SH-SY5Y (cell line): ENCODE measurements at regions not wholly inside any gene's neighbourhood (a gene's known extent, or its start where the extent isn't known, plus 50 kb on each side); places are given as distances from the start of the nearest gene placed in this dataset.
A peak's percentile ranks its signal among the peaks of the same experiment; 100 is the strongest.

ENCODE experiments used
- GATA2 ChIP-seq: IDR thresholded peaks from 2 replicates; pipeline ENCODE4 v1.6.1; 2011; ENCODE audit warnings: mild to moderate bottlenecking, low read depth, low read length
- GATA3 ChIP-seq: IDR thresholded peaks from 2 replicates; pipeline ENCODE4 v1.6.1; 2011; ENCODE audit warnings: low read depth, mild to moderate bottlenecking, low read length, moderate library complexity

GRCh38 chr3:101913168-101913567, 63.9 kb downstream of the NFKBIZ start:
- no peak for TF ChIP-seq GATA2
- TF ChIP-seq GATA3, result no peak

GRCh38 chr3:101925564-101925963, 76.2 kb downstream of the NFKBIZ start:
- TF ChIP-seq GATA2 (no peak), GATA3 (no peak)

- TF ChIP-seq GATA3, result no peak
- no peak for TF ChIP-seq GATA2
Measured at GRCh38 chr3:101926594-101927105, 77.3 kb downstream of the NFKBIZ start.

- TF ChIP-seq GATA2, result no peak
- no peak for TF ChIP-seq GATA3
Measured at GRCh38 chr3:101928890-101929289, 79.6 kb downstream of the NFKBIZ start.

GRCh38 chr3:101931081-101931480, 81.8 kb downstream of the NFKBIZ start:
- TF ChIP-seq GATA3, result no peak
- TF ChIP-seq GATA2, result no peak

- no peak for TF ChIP-seq GATA3
- no peak for TF ChIP-seq GATA2
Measured at GRCh38 chr3:101932326-101933068, 83.2 kb downstream of the NFKBIZ start.

- no peak for TF ChIP-seq GATA2
- no peak for TF ChIP-seq GATA3
Measured at GRCh38 chr3:101936419-101937356, 87.4 kb downstream of the NFKBIZ start.

- TF ChIP-seq GATA2, result no peak
- TF ChIP-seq GATA3, result no peak
Measured at GRCh38 chr3:101938262-101938847, 89.0 kb downstream of the NFKBIZ start.

GRCh38 chr3:101939361-101940049, 90.2 kb downstream of the NFKBIZ start:
- TF ChIP-seq GATA3, result no peak
- TF ChIP-seq GATA2, result no peak

GRCh38 chr3:101940521-101941317, 91.4 kb downstream of the NFKBIZ start:
- TF ChIP-seq GATA2, result peak; percentile 56
- no peak for TF ChIP-seq GATA3

GRCh38 chr3:101941318-101942040, 92.2 kb downstream of the NFKBIZ start:
- TF ChIP-seq GATA2, result no peak
- no peak for TF ChIP-seq GATA3

- no peak for TF ChIP-seq GATA2
- TF ChIP-seq GATA3, result no peak
Measured at GRCh38 chr3:101942356-101942755, 93.0 kb downstream of the NFKBIZ start.
